Fibroblast of lung (primary cell): ENCODE measurements at regions not wholly inside any gene's neighbourhood (a gene's known extent, or its start where the extent isn't known, plus 50 kb on each side); places are given as distances from the start of the nearest gene placed in this dataset.

Experiments used
- CTCF ChIP-seq, 2 donors: IDR thresholded peaks in 1 of 2; conservative IDR thresholded peaks in 1 of 2; 1 replicate in 1 of 2; 2 replicates in 1 of 2; pipeline ENCODE4 v1.5.1; 2011 to 2012; ENCODE audit warnings: low read length in 2 of 2, control low read depth in 1 of 2, inconsistent platforms in 1 of 2, low read depth in 1 of 2, mild to moderate bottlenecking in 1 of 2
- EZH2 ChIP-seq: IDR thresholded peaks from 2 replicates; pipeline ENCODE4 v1.5.1; 2012; ENCODE audit warnings: low read length, control low read depth, mild to moderate bottlenecking; ENCODE audit errors: missing control alignments

DNA sequence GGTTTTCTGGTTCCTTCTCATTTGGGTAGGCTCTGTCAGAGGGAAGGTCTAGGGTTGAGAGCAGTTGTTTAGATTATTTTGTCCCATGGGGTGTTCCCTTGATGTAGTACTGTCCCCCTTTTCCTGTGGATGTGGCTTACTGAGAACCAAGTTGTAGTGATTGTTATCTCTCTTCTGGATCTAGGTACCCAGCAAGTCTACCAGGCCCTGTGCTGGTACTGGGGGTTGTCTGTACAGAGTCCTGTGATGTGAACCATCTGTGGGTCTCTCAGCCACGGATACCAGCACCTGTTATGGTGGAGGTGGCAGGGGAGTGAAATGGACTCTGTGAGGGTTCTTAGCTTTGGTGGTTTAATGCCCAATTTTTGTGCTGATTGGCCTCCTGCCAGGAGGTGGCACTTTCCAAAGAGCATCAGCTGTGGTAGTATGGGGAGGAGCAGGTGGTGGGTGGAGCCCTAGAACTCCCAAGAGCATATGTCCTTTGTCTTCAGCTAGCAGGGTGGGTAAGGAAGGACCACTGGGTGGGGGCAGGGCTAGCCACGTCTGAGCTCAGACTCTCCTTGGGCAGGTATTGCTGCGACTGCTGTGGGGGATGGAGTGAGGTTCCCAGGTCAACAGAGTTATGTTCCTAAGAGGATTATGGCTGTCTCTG lies 179.3 kb upstream of the BTG1 start:
- TF ChIP-seq CTCF (conservative IDR thresholded peaks at IDR 0.05 in 1 of 2, IDR thresholded peaks at IDR 0.05 in 1 of 2; ENCODE audit: low read depth in 1 of 2, low read length in 2 of 2) (no peak), EZH2 (no peak)
